BJ (cell line): ENCODE measurements at regions not wholly inside any gene's neighbourhood (a gene's known extent, or its start where the extent isn't known, plus 50 kb on each side); places are given as distances from the start of the nearest gene placed in this dataset.

Experiments used
- CTCF ChIA-PET: fragments of 350-600 bp; formaldehyde crosslinking; extraction: SDS; loops from one replicate; lab custom pipeline; 2021; ENCODE audit warnings: antibody characterized with exemption, inconsistent platforms; lab: Yijun Ruan, JAX
- POLR2A ChIA-PET: fragments of 300-600 bp; sonication (Branson Sonifier 250); formaldehyde crosslinking; extraction: SDS; loops from one replicate; lab custom pipeline; 2021; ENCODE audit warnings: antibody characterized with exemption; lab: Charles Lee
- DNase-seq: peaks from one replicate; pipeline ENCODE4 v3.0.0-alpha.2; 2011; ENCODE audit warnings: low read depth
- H3K27me3 ChIP-seq: 2 replicates; pipeline ENCODE4 v1.6.0; 2011; ENCODE audit warnings: low read length; ENCODE audit not compliant: control insufficient read depth, insufficient read depth
- H3K36me3 ChIP-seq: 2 replicates; pipeline ENCODE4 v1.5.1; 2011; ENCODE audit warnings: low read length; ENCODE audit not compliant: control insufficient read depth, insufficient read depth
- H3K4me3 ChIP-seq: 2 replicates; pipeline ENCODE4 v1.5.1; 2011; ENCODE audit warnings: low read depth, mild to moderate bottlenecking, control low read depth, low read length
- TF ChIP-seq, protein P1 (sequence below): IDR thresholded peaks from 2 replicates; pipeline ENCODE4 v1.5.1; 2011; ENCODE audit warnings: low read depth, mild to moderate bottlenecking, control low read depth, inconsistent platforms, low read length, moderate library complexity; ENCODE audit not compliant: insufficient read depth

DNA sequence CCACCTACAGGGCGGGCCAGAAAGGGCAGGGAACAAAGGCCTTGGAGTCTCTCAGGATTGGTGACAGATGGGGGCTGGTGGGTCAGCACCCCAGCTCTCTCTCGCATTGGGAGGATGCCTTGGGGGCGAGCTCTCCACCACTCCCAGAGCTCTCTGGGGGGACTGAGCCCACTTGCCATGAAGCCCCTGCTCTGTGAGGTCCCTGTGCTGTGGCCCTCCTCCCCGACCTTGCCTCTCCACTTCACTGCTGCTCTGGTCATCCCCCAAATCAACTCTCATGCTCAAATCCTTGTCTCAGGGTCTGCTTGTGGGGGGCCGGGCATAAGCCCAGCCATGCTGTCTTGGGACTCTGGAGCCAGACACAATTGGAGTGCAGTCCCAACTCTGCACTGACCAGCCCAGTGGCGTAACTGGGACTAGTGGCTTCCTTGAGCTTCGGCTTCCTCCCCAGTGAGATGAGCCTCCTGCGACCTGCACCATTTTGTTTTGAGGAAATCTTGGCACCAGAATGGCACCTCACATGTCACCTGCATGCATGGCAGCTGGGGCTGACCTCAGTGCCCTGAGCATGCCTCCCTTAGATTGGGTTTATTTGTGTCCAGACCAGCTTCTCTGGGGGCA is 184.5 kb downstream of the IRF8 start:
- ChIA-PET CTCF (interaction anchor here (0.8 to 22.9 kb wide), 3 partner anchors 11 to 435 kb away, joined by 4 to 367 read pairs (median 4); no protein-coding TSS in a partner anchor), POLR2A (interaction anchor here (0.5 kb wide), 1 partner anchor 426 kb away, joined by 3 read pairs; no protein-coding TSS in a partner anchor)
- TF ChIP-seq, protein P1, sequence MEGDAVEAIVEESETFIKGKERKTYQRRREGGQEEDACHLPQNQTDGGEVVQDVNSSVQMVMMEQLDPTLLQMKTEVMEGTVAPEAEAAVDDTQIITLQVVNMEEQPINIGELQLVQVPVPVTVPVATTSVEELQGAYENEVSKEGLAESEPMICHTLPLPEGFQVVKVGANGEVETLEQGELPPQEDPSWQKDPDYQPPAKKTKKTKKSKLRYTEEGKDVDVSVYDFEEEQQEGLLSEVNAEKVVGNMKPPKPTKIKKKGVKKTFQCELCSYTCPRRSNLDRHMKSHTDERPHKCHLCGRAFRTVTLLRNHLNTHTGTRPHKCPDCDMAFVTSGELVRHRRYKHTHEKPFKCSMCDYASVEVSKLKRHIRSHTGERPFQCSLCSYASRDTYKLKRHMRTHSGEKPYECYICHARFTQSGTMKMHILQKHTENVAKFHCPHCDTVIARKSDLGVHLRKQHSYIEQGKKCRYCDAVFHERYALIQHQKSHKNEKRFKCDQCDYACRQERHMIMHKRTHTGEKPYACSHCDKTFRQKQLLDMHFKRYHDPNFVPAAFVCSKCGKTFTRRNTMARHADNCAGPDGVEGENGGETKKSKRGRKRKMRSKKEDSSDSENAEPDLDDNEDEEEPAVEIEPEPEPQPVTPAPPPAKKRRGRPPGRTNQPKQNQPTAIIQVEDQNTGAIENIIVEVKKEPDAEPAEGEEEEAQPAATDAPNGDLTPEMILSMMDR, result no peak
- H3K27me3 ChIP-seq, result peaks cover 14% of the 10 kb centered on the region
- H3K36me3 ChIP-seq, result no peaks in the 10 kb centered on the region
- no peak for DNase-seq
- no peak overlapping the region for H3K4me3 ChIP-seq

DNA sequence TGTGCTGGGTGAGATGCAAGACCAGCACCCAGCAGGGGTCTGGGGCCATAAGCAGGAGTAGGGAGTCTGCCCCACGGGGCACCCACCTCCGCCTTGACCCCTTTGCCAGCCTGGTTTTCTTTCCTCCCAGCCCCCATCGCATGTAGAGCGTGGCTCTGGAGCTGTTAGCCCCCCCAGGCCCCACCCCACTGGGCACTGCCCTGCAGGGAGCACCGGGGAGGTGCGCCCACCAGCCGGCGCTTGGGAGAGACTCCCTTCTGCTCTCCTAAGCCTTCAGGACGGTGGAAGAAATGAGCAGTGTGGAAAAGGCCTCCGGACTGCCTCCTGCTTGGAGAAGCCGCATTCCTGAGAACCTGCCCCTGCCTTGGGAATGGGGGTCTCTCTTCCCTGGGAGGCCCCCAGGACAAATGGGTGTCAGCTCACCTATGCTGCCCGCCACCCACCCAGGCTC is 186.2 kb downstream of the IRF8 start:
- POLR2A ChIA-PET, result no interaction called here
- Histone ChIP-seq H3K27me3 (peaks cover 13% of the 10 kb centered on the region), H3K36me3 (no peaks in the 10 kb centered on the region), H3K4me3 (no peak overlapping the region)
- no peak for DNase-seq
- TF ChIP-seq, protein P1, result no peak
- CTCF ChIA-PET, result interaction anchor here (0.7 kb wide), 1 partner anchor 12 kb away, joined by 3 read pairs; no protein-coding TSS in a partner anchor

DNA sequence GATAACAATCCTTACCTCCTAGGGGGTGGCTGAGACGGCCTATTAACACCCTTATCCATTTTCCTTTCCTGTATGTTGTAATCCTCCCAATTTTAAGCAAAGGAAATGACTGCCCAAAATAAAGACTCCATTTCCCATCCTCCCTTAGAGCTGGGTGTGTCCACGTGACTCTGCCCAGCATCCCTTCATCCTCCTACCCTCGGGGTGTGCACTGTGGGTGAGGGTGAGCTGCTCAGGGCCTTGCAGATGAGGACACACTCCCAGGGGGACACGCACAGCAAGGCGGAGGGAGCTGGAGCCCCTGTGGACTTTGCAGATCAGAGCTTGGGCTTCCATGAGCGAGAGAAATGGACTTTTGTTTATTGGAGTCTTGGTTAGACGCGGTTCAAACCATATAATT is 186.8 kb downstream of the IRF8 start:
- peaks cover 11% of the 10 kb centered on the region for H3K27me3 ChIP-seq
- TF ChIP-seq, protein P1, result no peak
- no peaks in the 10 kb centered on the region for H3K36me3 ChIP-seq
- ChIA-PET CTCF (interaction anchor here (0.7 to 1.5 kb wide), 2 partner anchors 13 kb away, joined by 3 to 4 read pairs; no protein-coding TSS in a partner anchor), POLR2A (no interaction called here)
- no peak overlapping the region for H3K4me3 ChIP-seq
- DNase-seq, result no peak

DNA sequence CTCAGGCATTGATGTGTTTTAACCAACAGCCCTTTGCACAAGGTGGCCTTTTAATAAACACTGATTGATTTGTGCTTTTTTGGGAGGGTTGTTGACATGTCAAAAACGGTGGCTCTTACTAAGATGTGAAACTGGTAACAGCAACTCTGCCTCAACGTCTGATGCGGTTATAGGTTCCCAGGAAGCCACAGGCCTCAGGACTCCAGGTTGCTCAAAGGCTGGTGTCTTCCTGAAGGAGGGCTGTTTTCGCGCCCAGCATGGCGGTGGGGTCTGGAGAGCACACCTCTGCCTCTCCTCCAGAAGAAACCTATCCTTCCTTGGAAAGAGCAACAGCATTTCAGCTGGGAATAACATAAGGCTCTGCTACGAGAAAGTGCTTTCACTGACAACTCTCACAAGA is 187.5 kb downstream of the IRF8 start:
- CTCF ChIA-PET, result interaction anchor here (1.5 kb wide), 1 partner anchor 14 kb away, joined by 4 read pairs; no protein-coding TSS in a partner anchor
- DNase-seq, result no peak
- H3K36me3 ChIP-seq, result no peaks in the 10 kb centered on the region
- peaks cover 9% of the 10 kb centered on the region for H3K27me3 ChIP-seq
- no peak overlapping the region for H3K4me3 ChIP-seq
- TF ChIP-seq, protein P1, result no peak
- POLR2A ChIA-PET, result no interaction called here

DNA sequence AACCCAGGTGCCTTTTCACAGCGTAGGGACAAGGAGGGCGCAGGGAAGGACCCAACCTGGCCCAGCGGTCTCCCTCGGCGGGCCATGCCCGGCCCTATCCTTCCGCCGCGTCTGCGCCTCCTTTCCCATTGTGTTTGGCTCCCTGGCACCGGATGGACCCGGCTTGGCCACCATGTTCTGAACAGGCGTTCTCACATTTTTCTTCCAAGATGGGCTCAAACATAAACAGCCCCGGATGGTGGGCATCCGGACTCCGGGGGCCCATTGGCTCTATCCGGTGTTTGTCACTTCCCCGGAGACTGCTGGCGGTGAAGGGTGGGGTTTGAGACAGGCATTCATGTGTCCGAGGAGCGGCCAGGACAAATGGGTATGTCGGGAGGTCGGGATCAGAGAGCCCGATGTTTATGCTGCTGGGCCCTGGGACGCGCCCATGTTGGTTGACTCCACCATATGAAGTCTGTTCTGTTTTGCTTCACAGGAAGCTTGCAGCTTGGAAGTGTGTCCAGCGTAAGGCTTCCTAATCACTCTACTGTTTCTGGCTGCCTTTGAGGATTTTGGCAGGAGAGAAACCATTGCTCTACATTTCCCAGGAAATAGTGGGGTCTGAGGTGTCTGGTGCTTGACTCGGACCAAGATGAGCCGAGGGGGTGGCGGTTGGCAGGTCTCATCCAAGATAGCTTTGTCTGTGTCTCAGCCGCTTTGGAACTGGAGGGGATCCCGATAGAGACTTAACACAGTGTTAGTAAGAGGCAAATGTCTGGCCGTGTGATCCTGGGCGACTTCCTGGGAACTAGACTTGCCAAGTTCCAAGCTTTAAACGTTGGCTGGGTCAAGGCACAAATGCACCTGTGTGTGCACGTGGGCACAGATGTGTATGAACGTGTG is 188.3 kb downstream of the IRF8 start:
- CTCF ChIA-PET, result interaction anchor here (1.5 kb wide), 1 partner anchor 14 kb away, joined by 4 read pairs; no protein-coding TSS in a partner anchor

More for the DNA sequence above, 188.3 kb downstream of the IRF8 start:
- POLR2A ChIA-PET, result no interaction called here
- no peak for DNase-seq
- H3K4me3 ChIP-seq, result no peak overlapping the region
- no peaks in the 10 kb centered on the region for H3K36me3 ChIP-seq
- TF ChIP-seq, protein P1, result no peak
- H3K27me3 ChIP-seq, result peaks cover 8% of the 10 kb centered on the region
